H1 (cell line): ENCODE measurements at regions not wholly inside any gene's neighbourhood (a gene's known extent, or its start where the extent isn't known, plus 50 kb on each side); places are given as distances from the start of the nearest gene placed in this dataset.
A peak's percentile ranks its signal among the peaks of the same experiment; 100 is the strongest.

Experiments used
- CTCF ChIA-PET: fragments of 300-600 bp; sonication (Branson Sonifier 250); formaldehyde crosslinking; loops from one replicate; lab custom pipeline; 2021; ENCODE audit not compliant: partially characterized antibody; lab: Charles Lee
- POLR2A ChIA-PET: fragments of 300-600 bp; sonication (Branson Sonifier 250); formaldehyde crosslinking; loops from one replicate; lab custom pipeline; 2021; ENCODE audit warnings: inconsistent platforms; ENCODE audit not compliant: partially characterized antibody; lab: Charles Lee
- DNase-seq, 2 experiments: peaks; one replicate each; pipeline versions ENCODE4 v3.0.0 to v3.0.0-alpha.2; 2010 to 2022; ENCODE audit warnings: low spot score in 2 of 2, low read depth in 1 of 2, mixed read lengths in 1 of 2
- FAIRE-seq: peaks from 2 replicates; lab custom pipeline; 2011; peaks lifted over from hg19 to GRCh38; lab: Jason Lieb, UNC
- H2AFZ ChIP-seq: 2 replicates; pipeline ENCODE4 v1.8.1; 2012; ENCODE audit warnings: low read length, inconsistent platforms
- H2AK5ac ChIP-seq: 2 replicates; pipeline ENCODE4 v1.6.1; 2013; ENCODE audit warnings: low read depth, low read length
- H2BK120ac ChIP-seq: replicated peaks from 2 replicates; pipeline ENCODE3; 2013; ENCODE audit warnings: low read depth, low read length, inconsistent platforms
- H2BK12ac ChIP-seq: 2 replicates; pipeline ENCODE4 v1.6.1; 2013; ENCODE audit warnings: low read depth, low read length
- H2BK15ac ChIP-seq: 2 replicates; pipeline ENCODE4 v1.6.1; 2013; ENCODE audit warnings: low read length
- H2BK20ac ChIP-seq: 2 replicates; pipeline ENCODE4 v1.6.1; 2013; ENCODE audit warnings: low read length
- H2BK5ac ChIP-seq: 2 replicates; pipeline ENCODE4 v1.6.1; 2013; ENCODE audit warnings: low read depth, low read length
- H3K14ac ChIP-seq: 2 replicates; pipeline ENCODE4 v1.6.1; 2013; ENCODE audit warnings: inconsistent platforms; ENCODE audit not compliant: insufficient read length
- H3K18ac ChIP-seq: 2 replicates; pipeline ENCODE4 v1.6.1; 2013; ENCODE audit warnings: low read length; ENCODE audit errors: extremely low read depth
- H3K23ac ChIP-seq: 2 replicates; pipeline ENCODE4 v1.6.1; 2013; ENCODE audit warnings: inconsistent platforms; ENCODE audit not compliant: insufficient read length
- H3K23me2 ChIP-seq: 2 replicates; pipeline ENCODE4 v1.6.1; 2013; ENCODE audit warnings: low read depth, low read length
- H3K27ac ChIP-seq: 2 replicates; pipeline ENCODE4 v1.6.1; 2011; ENCODE audit warnings: low read depth, low read length, inconsistent platforms
- H3K27me3 ChIP-seq, 4 experiments: replicated peaks in 1 of 4; 1 replicate in 1 of 4; 2 replicates in 3 of 4; pipeline versions ENCODE4 v1.6.1 to v1.8.1; 2011 to 2013; ENCODE audit warnings: low read length in 3 of 4, mild to moderate bottlenecking in 3 of 4, inconsistent platforms in 2 of 4, mixed read lengths in 2 of 4, moderate library complexity in 1 of 4; ENCODE audit not compliant: control insufficient read depth in 3 of 4, insufficient read depth in 3 of 4; ENCODE audit errors: extremely low read depth in 1 of 4
- H3K36me3 ChIP-seq, 4 experiments: 2 replicates each; pipeline versions ENCODE4 v1.6.1 to v1.8.1; 2011 to 2013; ENCODE audit warnings: mild to moderate bottlenecking in 4 of 4, low read length in 3 of 4, moderate library complexity in 2 of 4, control low read depth in 1 of 4, inconsistent platforms in 1 of 4; ENCODE audit not compliant: insufficient read depth in 4 of 4, control insufficient read depth in 2 of 4
- H3K4ac ChIP-seq: replicated peaks from 2 replicates; pipeline ENCODE3; 2013; ENCODE audit warnings: low read length, low read depth, mixed read lengths, inconsistent platforms; ENCODE audit not compliant: insufficient read length
- H3K4me1 ChIP-seq, 4 experiments: replicated peaks in 1 of 4; 1 replicate in 1 of 4; 2 replicates in 3 of 4; pipeline versions ENCODE4 v1.6.1 to v1.8.1; 2011 to 2013; ENCODE audit warnings: low read length in 3 of 4, inconsistent platforms in 2 of 4, mixed read lengths in 1 of 4; ENCODE audit not compliant: insufficient read depth in 4 of 4, control insufficient read depth in 3 of 4
- H3K4me2 ChIP-seq, 2 experiments: 2 replicates each; pipeline versions ENCODE4 v1.6.1 to v1.8.1; 2011 to 2013; ENCODE audit warnings: low read depth in 2 of 2, low read length in 2 of 2, control low read depth in 1 of 2, inconsistent platforms in 1 of 2, mild to moderate bottlenecking in 1 of 2; ENCODE audit not compliant: insufficient read depth in 1 of 2
- H3K4me3 ChIP-seq, 4 experiments: fragments of 200-600, 300-600 bp in 1 of 4; sonication (generic), shearing (Covaris generic), sonication (Bioruptor Twin) in 1 of 4; 2 replicates each; pipeline versions ENCODE4 v1.5.1 to v1.8.1; 2011 to 2016; ENCODE audit warnings: low read length in 4 of 4, low read depth in 3 of 4, control low read depth in 2 of 4, inconsistent platforms in 2 of 4, mild to moderate bottlenecking in 2 of 4, mixed read lengths in 1 of 4, moderate library complexity in 1 of 4; ENCODE audit not compliant: insufficient read depth in 2 of 4; ENCODE audit errors: extremely low read depth in 1 of 4
- H3K56ac ChIP-seq: replicated peaks from 2 replicates; pipeline ENCODE3; 2013; ENCODE audit warnings: low read depth, mild to moderate bottlenecking, mixed read lengths, low read length, inconsistent platforms; ENCODE audit not compliant: insufficient read length
- H3K79me1 ChIP-seq: 2 replicates; pipeline ENCODE4 v1.6.1; 2013; ENCODE audit warnings: low read depth, low read length, control low read depth
- H3K79me2 ChIP-seq, 2 experiments: 2 replicates each; pipeline versions ENCODE4 v1.6.1 to v1.8.1; 2012 to 2013; ENCODE audit warnings: low read length in 2 of 2, mild to moderate bottlenecking in 2 of 2, inconsistent platforms in 1 of 2; ENCODE audit not compliant: insufficient read depth in 2 of 2, control insufficient read depth in 1 of 2
- H3K9ac ChIP-seq, 4 experiments: replicated peaks in 1 of 4; 1 replicate in 1 of 4; 2 replicates in 3 of 4; pipeline versions ENCODE4 v1.6.1 to v1.8.1; 2011 to 2013; ENCODE audit warnings: low read depth in 3 of 4, low read length in 3 of 4, control low read depth in 2 of 4, mild to moderate bottlenecking in 2 of 4, moderate library complexity in 2 of 4, inconsistent platforms in 1 of 4; ENCODE audit errors: extremely low read depth in 1 of 4
- H3K9me3 ChIP-seq, 2 experiments: 2 replicates each; pipeline versions ENCODE4 v1.6.1 to v1.8.1; 2012 to 2013; ENCODE audit warnings: mild to moderate bottlenecking in 2 of 2, moderate library complexity in 2 of 2, control low read depth in 1 of 2, inconsistent platforms in 1 of 2, low read depth in 1 of 2, low read length in 1 of 2, mixed read lengths in 1 of 2; ENCODE audit not compliant: insufficient read depth in 2 of 2
- H4K20me1 ChIP-seq, 2 experiments: replicated peaks in 1 of 2; 2 replicates each; pipeline versions ENCODE3 to v1.8.1; 2011 to 2013; ENCODE audit warnings: inconsistent platforms in 2 of 2, low read length in 2 of 2, mild to moderate bottlenecking in 1 of 2; ENCODE audit not compliant: insufficient read depth in 2 of 2, control insufficient read depth in 1 of 2
- H4K5ac ChIP-seq: 2 replicates; pipeline ENCODE4 v1.6.1; 2013; ENCODE audit warnings: low read length, low read depth, mixed read lengths, inconsistent platforms; ENCODE audit not compliant: insufficient read length
- H4K8ac ChIP-seq: 2 replicates; pipeline ENCODE4 v1.8.0; 2013; ENCODE audit warnings: mild to moderate bottlenecking, moderate library complexity, low read length, inconsistent platforms; ENCODE audit not compliant: insufficient read depth; ENCODE audit errors: extremely low read depth
- H4K91ac ChIP-seq: replicated peaks from 2 replicates; pipeline ENCODE3; 2013; ENCODE audit warnings: low read length, mixed read lengths, inconsistent platforms; ENCODE audit not compliant: insufficient read length
- CHD1 ChIP-seq: IDR thresholded peaks from 2 replicates; pipeline ENCODE4 v1.6.1; 2012; ENCODE audit warnings: low read depth, low read length, improper control_type of control experiment
- E2F6 ChIP-seq: IDR thresholded peaks from 2 replicates; pipeline ENCODE4 v1.6.1; 2012; ENCODE audit warnings: inconsistent platforms
- GABPA ChIP-seq: IDR thresholded peaks from 2 replicates; pipeline ENCODE4 v1.6.1; 2011; ENCODE audit warnings: mild to moderate bottlenecking, low read length, moderate library complexity, borderline replicate concordance; ENCODE audit not compliant: insufficient read depth
- PHF8 ChIP-seq: fragments of 200-600 bp; sonication (generic); conservative IDR thresholded peaks from 2 replicates; pipeline ENCODE4 v1.7.1; 2012; ENCODE audit warnings: low read depth, mild to moderate bottlenecking, inconsistent platforms, low read length, moderate library complexity
- POLR2AphosphoS5 ChIP-seq: IDR thresholded peaks from 2 replicates; pipeline ENCODE4 v1.6.1; 2011; ENCODE audit warnings: low read depth, low read length
- SIX5 ChIP-seq: IDR thresholded peaks from 2 replicates; pipeline ENCODE4 v1.6.1; 2011; ENCODE audit warnings: mild to moderate bottlenecking, low read depth, low read length
- WGBS, 2 experiments: shearing (Covaris generic) in 1 of 2; methylation state at CpG; one replicate each; pipeline versions ENCODE4 v1.1.6 to v1.1.7; 2013 to 2015; ENCODE audit warnings: low lambda C conversion rate in 2 of 2, mixed read lengths in 2 of 2, inconsistent platforms in 1 of 2, low coverage in 1 of 2, missing lambda C conversion rate in 1 of 2; ENCODE audit not compliant: insufficient replicate concordance in 2 of 2, insufficient coverage in 1 of 2, insufficient read length in 1 of 2; ENCODE audit errors: extremely low coverage in 1 of 2, missing lambda C conversion rate in 1 of 2; 5-methylcytosine and 5-hydroxymethylcytosine counted together

DNA sequence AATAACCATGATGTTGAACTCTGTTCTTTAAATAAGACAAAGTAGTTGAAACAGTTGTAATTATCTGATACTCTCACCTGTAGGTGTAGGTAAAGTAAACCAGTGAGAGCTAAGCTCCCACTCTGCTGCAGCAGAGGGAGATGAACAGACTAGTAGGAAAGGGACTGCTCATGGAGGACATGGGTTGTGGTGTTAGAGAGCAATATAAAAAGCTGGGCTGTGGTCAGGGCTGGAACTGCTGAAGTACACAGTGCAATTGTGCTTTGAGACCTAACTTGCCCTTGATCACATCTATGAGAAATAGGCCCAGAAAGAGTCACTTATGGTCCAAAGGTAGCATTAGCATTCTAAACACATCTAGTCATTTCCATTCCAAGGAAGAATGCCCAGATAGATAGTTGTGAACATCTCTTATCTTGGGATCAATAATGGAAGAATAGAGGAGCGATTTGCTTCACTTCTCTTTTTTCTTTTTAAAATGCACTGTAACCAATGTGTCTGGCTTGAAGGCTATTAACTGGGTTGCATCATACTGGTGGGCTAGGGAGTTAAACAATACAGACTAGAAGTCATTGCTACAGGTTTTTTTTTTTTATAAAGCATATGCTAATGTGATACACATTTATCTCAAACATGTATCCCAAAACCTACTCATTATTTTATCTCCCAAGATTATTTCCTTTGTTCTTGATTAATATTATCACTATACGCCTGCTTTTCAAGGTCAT lies 251.3 kb upstream of the CENPE start:
- no peak overlapping the region for H2BK5ac ChIP-seq
- H3K9me3 ChIP-seq: no peaks in the 10 kb centered on the region
- H3K56ac ChIP-seq: no peak overlapping the region
- no peak overlapping the region for H3K27ac ChIP-seq
- H4K91ac ChIP-seq: no peak overlapping the region
- H2BK12ac ChIP-seq: no peak overlapping the region; the same call in 1 of the 2 replicates
- H2AFZ ChIP-seq: 0 out of 2 replicates have a peak overlapping the region, but pooled peaks have one; percentile 52
- no peak overlapping the region for H3K4me3 ChIP-seq
- H3K4me1 ChIP-seq: no peaks in the 10 kb centered on the region
- H3K36me3 ChIP-seq: no peaks in the 10 kb centered on the region
- no peak for FAIRE-seq
- no peak overlapping the region for H3K4me2 ChIP-seq
- no peak overlapping the region for H4K8ac ChIP-seq
- no peak for TF ChIP-seq CHD1
- no peak for TF ChIP-seq POLR2AphosphoS5
- no peak for TF ChIP-seq SIX5
- TF ChIP-seq E2F6: no peak
- no peak for TF ChIP-seq GABPA
- TF ChIP-seq PHF8: no peak
- POLR2A ChIA-PET: no interaction called here
- H4K5ac ChIP-seq: no peak overlapping the region
- peak overlapping the region; percentile 23; the same call in 1 of the 2 replicates for H2BK15ac ChIP-seq
- DNase-seq: no peak
- H3K79me2 ChIP-seq: no peaks in the 10 kb centered on the region
- no peaks in the 10 kb centered on the region for H3K23me2 ChIP-seq
- no peaks in the 10 kb centered on the region for H3K79me1 ChIP-seq
- no peak overlapping the region for H3K9ac ChIP-seq
- no peak overlapping the region for H2AK5ac ChIP-seq
- no peak overlapping the region for H3K18ac ChIP-seq
- H3K27me3 ChIP-seq: no peaks in the 10 kb centered on the region
- CTCF ChIA-PET: interaction anchor here (0.6 kb wide), 1 partner anchor 112 kb away, joined by 3 read pairs; no protein-coding TSS in a partner anchor
- H2BK20ac ChIP-seq: no peak overlapping the region
- no peak overlapping the region for H3K14ac ChIP-seq
- no peak overlapping the region for H3K23ac ChIP-seq
- H4K20me1 ChIP-seq: no peaks in the 10 kb centered on the region
- no peak overlapping the region for H2BK120ac ChIP-seq
- WGBS, 2 experiments: 91% methylated on average over 2 of the region's 2 CpGs; no CpG with 5 or more reads in 1 of the 2 experiments
- no peak overlapping the region for H3K4ac ChIP-seq
